ENCODE measurements at regions not wholly inside any gene's neighbourhood (a gene's known extent, or its start where the extent isn't known, plus 50 kb on each side); places are given as distances from the start of the nearest gene placed in this dataset.

GRCh38 chr5:5708367-5708919 lies 286.0 kb downstream of the ICE1 start:
- no peak overlapping the region for H3K4me3 ChIP-seq (ENCODE audit: low read depth, low read length)
- TF ChIP-seq CTCF (IDR thresholded peaks at IDR 0.05; ENCODE audit: insufficient read depth, low read depth, low read length): no peak
- no peak for DNase-seq (ENCODE audit: low read depth)

- no peak overlapping the region for H3K4me3 ChIP-seq (ENCODE audit: low read depth, low read length)
- no peak for TF ChIP-seq CTCF (IDR thresholded peaks at IDR 0.05; ENCODE audit: insufficient read depth, low read depth, low read length)
- DNase-seq (ENCODE audit: low read depth): no peak
Measured at GRCh38 chr5:5705010-5705409, 282.5 kb downstream of the ICE1 start.

- no peak for DNase-seq (ENCODE audit: low read depth)
- H3K4me3 ChIP-seq (ENCODE audit: low read depth, low read length): no peak overlapping the region
- no peak for TF ChIP-seq CTCF (IDR thresholded peaks at IDR 0.05; ENCODE audit: insufficient read depth, low read depth, low read length)
Measured at GRCh38 chr5:5704352-5704751, 281.9 kb downstream of the ICE1 start.

GRCh38 chr5:5702934-5703333 lies 280.5 kb downstream of the ICE1 start:
- H3K4me3 ChIP-seq (ENCODE audit: low read depth, low read length): no peak overlapping the region
- no peak for TF ChIP-seq CTCF (IDR thresholded peaks at IDR 0.05; ENCODE audit: insufficient read depth, low read depth, low read length)
- DNase-seq (ENCODE audit: low read depth): no peak

GRCh38 chr5:5700549-5700948 lies 278.1 kb downstream of the ICE1 start:
- peak; percentile 1 for DNase-seq (ENCODE audit: low read depth)
- H3K4me3 ChIP-seq (ENCODE audit: low read depth, low read length): no peak overlapping the region
- TF ChIP-seq CTCF (IDR thresholded peaks at IDR 0.05; ENCODE audit: insufficient read depth, low read depth, low read length): no peak

- no peak for DNase-seq (ENCODE audit: low read depth)
- no peak overlapping the region for H3K4me3 ChIP-seq (ENCODE audit: low read depth, low read length)
- no peak for TF ChIP-seq CTCF (IDR thresholded peaks at IDR 0.05; ENCODE audit: insufficient read depth, low read depth, low read length)
Measured at GRCh38 chr5:5699062-5699461, 276.6 kb downstream of the ICE1 start.

GRCh38 chr5:5695266-5695665 lies 272.8 kb downstream of the ICE1 start:
- TF ChIP-seq CTCF (IDR thresholded peaks at IDR 0.05; ENCODE audit: insufficient read depth, low read depth, low read length): no peak
- DNase-seq (ENCODE audit: low read depth): no peak
- no peak overlapping the region for H3K4me3 ChIP-seq (ENCODE audit: low read depth, low read length)

Data from fibroblast of villous mesenchyme (primary cell).